Stimulated activated CD4-positive, alpha-beta T cell treated with anti-CD3 and anti-CD28 coated beads, TNF-alpha, amount 100 ng/mL, for 4 hours (primary cell): ENCODE measurements at regions not wholly inside any gene's neighbourhood (a gene's known extent, or its start where the extent isn't known, plus 50 kb on each side); places are given as distances from the start of the nearest gene placed in this dataset.

Experiments
- DNase-seq, 3 experiments: peaks; one replicate each; pipeline ENCODE4 v3.0.0-alpha.2; 2020; ENCODE audit warnings: low read depth in 3 of 3

GRCh38 chrY:15162211-15162610 is 637.9 kb downstream of the NLGN4Y start:
- DNase-seq, result no peak

GRCh38 chrY:15179890-15180289 is 655.6 kb downstream of the NLGN4Y start:
- DNase-seq, result no peak

- no peak for DNase-seq
Measured at GRCh38 chrY:15229056-15229455, 704.7 kb downstream of the NLGN4Y start.

- no peak for DNase-seq
Measured at GRCh38 chrY:15239596-15240132, 715.3 kb downstream of the NLGN4Y start.

- no peak for DNase-seq
Measured at GRCh38 chrY:15259286-15259685, 735.0 kb downstream of the NLGN4Y start.

- no peak for DNase-seq
Measured at GRCh38 chrY:15286572-15286971, 762.2 kb downstream of the NLGN4Y start.

GRCh38 chrY:15289821-15290220 is 765.5 kb downstream of the NLGN4Y start:
- DNase-seq, result no peak

GRCh38 chrY:15292881-15293280 is 768.6 kb downstream of the NLGN4Y start:
- DNase-seq, result no peak

- no peak for DNase-seq
Measured at GRCh38 chrY:15301879-15302278, 777.5 kb downstream of the NLGN4Y start.

- no peak for DNase-seq
Measured at GRCh38 chrY:15312166-15312565, 787.8 kb downstream of the NLGN4Y start.

GRCh38 chrY:15324189-15324588 is 799.9 kb downstream of the NLGN4Y start:
- no peak for DNase-seq

GRCh38 chrY:15325201-15325600 is 800.9 kb downstream of the NLGN4Y start:
- no peak for DNase-seq

- no peak for DNase-seq
Measured at GRCh38 chrY:15326673-15327072, 802.3 kb downstream of the NLGN4Y start.

GRCh38 chrY:15328848-15329247 is 804.5 kb downstream of the NLGN4Y start:
- DNase-seq, result no peak

GRCh38 chrY:15343522-15343921 is 819.2 kb downstream of the NLGN4Y start:
- DNase-seq, result no peak

- DNase-seq, result no peak
Measured at GRCh38 chrY:15345471-15346155, 821.3 kb downstream of the NLGN4Y start.

GRCh38 chrY:15349351-15349750 is 825.0 kb downstream of the NLGN4Y start:
- DNase-seq, result no peak

- no peak for DNase-seq
Measured at GRCh38 chrY:15355321-15355720, 831.0 kb downstream of the NLGN4Y start.

- DNase-seq, result no peak
Measured at GRCh38 chrY:15360471-15360870, 836.1 kb downstream of the NLGN4Y start.

GRCh38 chrY:15364996-15365395 is 840.7 kb downstream of the NLGN4Y start:
- no peak for DNase-seq

- no peak for DNase-seq
Measured at GRCh38 chrY:15368786-15369185, 844.5 kb downstream of the NLGN4Y start.

- DNase-seq, result no peak
Measured at GRCh38 chrY:15385178-15385577, 860.8 kb downstream of the NLGN4Y start.

- no peak for DNase-seq
Measured at GRCh38 chrY:15397556-15398280, 873.4 kb downstream of the NLGN4Y start.
